ENCODE measurements at regions not wholly inside any gene's neighbourhood (a gene's known extent, or its start where the extent isn't known, plus 50 kb on each side); places are given as distances from the start of the nearest gene placed in this dataset.

- H4K20me1 ChIP-seq (ENCODE audit: control insufficient read depth, insufficient read depth, low read depth, low read length): no peaks in the 10 kb centered on the region
- 0 out of 2 replicates have a peak, but pooled peaks cover 3% of the 10 kb centered on the region for H3K9me3 ChIP-seq (ENCODE audit: control insufficient read depth, insufficient read depth, low read length)
- H3K79me2 ChIP-seq (ENCODE audit: control insufficient read depth, low read length): no peaks in the 10 kb centered on the region
- no peak overlapping the region for H3K4me3 ChIP-seq (ENCODE audit: low read length)
- H3K4me1 ChIP-seq (ENCODE audit: control insufficient read depth, low read length): no peaks in the 10 kb centered on the region
- no peak for TF ChIP-seq EZH2phosphoT487 (IDR thresholded peaks at IDR 0.05; ENCODE audit: borderline replicate concordance, low read length)
- TF ChIP-seq, protein P1, sequence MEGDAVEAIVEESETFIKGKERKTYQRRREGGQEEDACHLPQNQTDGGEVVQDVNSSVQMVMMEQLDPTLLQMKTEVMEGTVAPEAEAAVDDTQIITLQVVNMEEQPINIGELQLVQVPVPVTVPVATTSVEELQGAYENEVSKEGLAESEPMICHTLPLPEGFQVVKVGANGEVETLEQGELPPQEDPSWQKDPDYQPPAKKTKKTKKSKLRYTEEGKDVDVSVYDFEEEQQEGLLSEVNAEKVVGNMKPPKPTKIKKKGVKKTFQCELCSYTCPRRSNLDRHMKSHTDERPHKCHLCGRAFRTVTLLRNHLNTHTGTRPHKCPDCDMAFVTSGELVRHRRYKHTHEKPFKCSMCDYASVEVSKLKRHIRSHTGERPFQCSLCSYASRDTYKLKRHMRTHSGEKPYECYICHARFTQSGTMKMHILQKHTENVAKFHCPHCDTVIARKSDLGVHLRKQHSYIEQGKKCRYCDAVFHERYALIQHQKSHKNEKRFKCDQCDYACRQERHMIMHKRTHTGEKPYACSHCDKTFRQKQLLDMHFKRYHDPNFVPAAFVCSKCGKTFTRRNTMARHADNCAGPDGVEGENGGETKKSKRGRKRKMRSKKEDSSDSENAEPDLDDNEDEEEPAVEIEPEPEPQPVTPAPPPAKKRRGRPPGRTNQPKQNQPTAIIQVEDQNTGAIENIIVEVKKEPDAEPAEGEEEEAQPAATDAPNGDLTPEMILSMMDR (IDR thresholded peaks at IDR 0.05; ENCODE audit: low read depth, low read length, poor library complexity, severe bottlenecking): no peak
- H3F3A ChIP-seq (ENCODE audit: control insufficient read depth, insufficient read depth): no peaks in the 10 kb centered on the region
- H3K36me3 ChIP-seq (ENCODE audit: control insufficient read depth, low read length): no peaks in the 10 kb centered on the region
- no peaks in the 10 kb centered on the region for H3K27me3 ChIP-seq (ENCODE audit: control insufficient read depth, low read length)
- no peaks in the 10 kb centered on the region for H3K9me2 ChIP-seq (replicated peaks; ENCODE audit: control insufficient read depth, low read length)
- H3K4me2 ChIP-seq (ENCODE audit: low read length): no peak overlapping the region
- no peak overlapping the region for H3K27ac ChIP-seq (ENCODE audit: low read depth, low read length)
Observed at GRCh38 chr11:91959411-91959810, 265.2 kb upstream of the FAT3 start.

DNA sequence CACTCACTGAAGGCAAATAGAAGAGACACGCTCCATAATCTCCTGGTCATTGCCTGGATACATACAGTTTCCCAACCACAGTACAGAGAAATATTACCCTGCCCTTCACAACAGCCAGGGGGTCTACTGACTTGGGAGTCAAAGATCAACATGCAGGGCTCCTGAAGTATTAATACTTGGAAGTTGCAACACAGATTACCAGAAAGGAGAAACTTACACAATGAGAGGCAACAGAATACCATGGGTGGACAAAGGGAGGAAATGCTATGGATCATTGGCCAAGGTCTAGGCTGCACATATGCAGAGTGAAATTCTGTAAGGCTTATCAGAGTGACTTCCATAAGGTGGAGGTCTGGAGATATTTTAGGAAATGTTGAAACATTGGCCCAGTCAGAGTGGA is 267.9 kb upstream of the FAT3 start:
- Histone ChIP-seq H3K4me2 (ENCODE audit: low read length) (no peak overlapping the region), H3K27me3 (ENCODE audit: control insufficient read depth, low read length) (no peaks in the 10 kb centered on the region), H3K4me3 (ENCODE audit: low read length) (no peak overlapping the region), H3K9me3 (ENCODE audit: control insufficient read depth, insufficient read depth, low read length) (0 out of 2 replicates have a peak, but pooled peaks cover 3% of the 10 kb centered on the region), H3K27ac (ENCODE audit: low read depth, low read length) (no peak overlapping the region), H4K20me1 (ENCODE audit: control insufficient read depth, insufficient read depth, low read depth, low read length) (no peaks in the 10 kb centered on the region), H3K36me3 (ENCODE audit: control insufficient read depth, low read length) (no peaks in the 10 kb centered on the region), H3K9me2 (replicated peaks; ENCODE audit: control insufficient read depth, low read length) (no peaks in the 10 kb centered on the region), H3K79me2 (ENCODE audit: control insufficient read depth, low read length) (no peaks in the 10 kb centered on the region), H3F3A (ENCODE audit: control insufficient read depth, insufficient read depth) (no peaks in the 10 kb centered on the region), H3K4me1 (ENCODE audit: control insufficient read depth, low read length) (no peaks in the 10 kb centered on the region)
- TF ChIP-seq EZH2phosphoT487 (IDR thresholded peaks at IDR 0.05; ENCODE audit: borderline replicate concordance, low read length): no peak
- TF ChIP-seq, protein P1 (IDR thresholded peaks at IDR 0.05; ENCODE audit: low read depth, low read length, poor library complexity, severe bottlenecking): no peak

- Histone ChIP-seq H3K4me3 (ENCODE audit: low read length) (no peak overlapping the region), H3K79me2 (ENCODE audit: control insufficient read depth, low read length) (no peaks in the 10 kb centered on the region), H3K4me1 (ENCODE audit: control insufficient read depth, low read length) (no peaks in the 10 kb centered on the region), H4K20me1 (ENCODE audit: control insufficient read depth, insufficient read depth, low read depth, low read length) (no peaks in the 10 kb centered on the region), H3F3A (ENCODE audit: control insufficient read depth, insufficient read depth) (no peaks in the 10 kb centered on the region), H3K9me3 (ENCODE audit: control insufficient read depth, insufficient read depth, low read length) (0 out of 2 replicates have a peak, but pooled peaks cover under 1% of the 10 kb centered on the region), H3K27ac (ENCODE audit: low read depth, low read length) (no peak overlapping the region), H3K27me3 (ENCODE audit: control insufficient read depth, low read length) (no peaks in the 10 kb centered on the region), H3K36me3 (ENCODE audit: control insufficient read depth, low read length) (no peaks in the 10 kb centered on the region), H3K9me2 (replicated peaks; ENCODE audit: control insufficient read depth, low read length) (no peaks in the 10 kb centered on the region), H3K4me2 (ENCODE audit: low read length) (no peak overlapping the region)
- no peak for TF ChIP-seq EZH2phosphoT487 (IDR thresholded peaks at IDR 0.05; ENCODE audit: borderline replicate concordance, low read length)
- TF ChIP-seq, protein P1 (IDR thresholded peaks at IDR 0.05; ENCODE audit: low read depth, low read length, poor library complexity, severe bottlenecking): no peak
Observed at GRCh38 chr11:91955206-91955605, 269.4 kb upstream of the FAT3 start.

Measured in DOHH2 (cell line).